ENCODE measurements at regions not wholly inside any gene's neighbourhood (a gene's known extent, or its start where the extent isn't known, plus 50 kb on each side); places are given as distances from the start of the nearest gene placed in this dataset.

DNA sequence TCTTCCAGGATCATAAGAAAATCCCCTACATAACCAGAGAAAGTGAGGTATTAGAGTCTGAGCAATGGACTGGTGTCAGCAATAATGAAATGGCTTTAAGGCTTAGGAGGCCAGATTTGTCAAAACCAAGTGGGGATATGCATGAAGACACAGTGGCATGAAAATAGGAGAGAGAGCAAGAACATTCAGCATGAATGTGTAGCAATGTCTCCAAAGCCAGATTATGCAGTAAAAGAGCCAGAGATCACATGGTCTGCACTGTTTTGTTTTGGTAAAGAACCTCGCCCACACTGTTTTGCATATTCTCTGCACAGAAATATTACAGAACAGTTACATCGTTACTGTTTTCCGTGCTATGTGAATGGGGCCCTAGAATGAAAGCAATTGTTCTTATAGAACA, 589.4 kb downstream of the PLPP3 start (continued):
- TF ChIP-seq, protein P1, sequence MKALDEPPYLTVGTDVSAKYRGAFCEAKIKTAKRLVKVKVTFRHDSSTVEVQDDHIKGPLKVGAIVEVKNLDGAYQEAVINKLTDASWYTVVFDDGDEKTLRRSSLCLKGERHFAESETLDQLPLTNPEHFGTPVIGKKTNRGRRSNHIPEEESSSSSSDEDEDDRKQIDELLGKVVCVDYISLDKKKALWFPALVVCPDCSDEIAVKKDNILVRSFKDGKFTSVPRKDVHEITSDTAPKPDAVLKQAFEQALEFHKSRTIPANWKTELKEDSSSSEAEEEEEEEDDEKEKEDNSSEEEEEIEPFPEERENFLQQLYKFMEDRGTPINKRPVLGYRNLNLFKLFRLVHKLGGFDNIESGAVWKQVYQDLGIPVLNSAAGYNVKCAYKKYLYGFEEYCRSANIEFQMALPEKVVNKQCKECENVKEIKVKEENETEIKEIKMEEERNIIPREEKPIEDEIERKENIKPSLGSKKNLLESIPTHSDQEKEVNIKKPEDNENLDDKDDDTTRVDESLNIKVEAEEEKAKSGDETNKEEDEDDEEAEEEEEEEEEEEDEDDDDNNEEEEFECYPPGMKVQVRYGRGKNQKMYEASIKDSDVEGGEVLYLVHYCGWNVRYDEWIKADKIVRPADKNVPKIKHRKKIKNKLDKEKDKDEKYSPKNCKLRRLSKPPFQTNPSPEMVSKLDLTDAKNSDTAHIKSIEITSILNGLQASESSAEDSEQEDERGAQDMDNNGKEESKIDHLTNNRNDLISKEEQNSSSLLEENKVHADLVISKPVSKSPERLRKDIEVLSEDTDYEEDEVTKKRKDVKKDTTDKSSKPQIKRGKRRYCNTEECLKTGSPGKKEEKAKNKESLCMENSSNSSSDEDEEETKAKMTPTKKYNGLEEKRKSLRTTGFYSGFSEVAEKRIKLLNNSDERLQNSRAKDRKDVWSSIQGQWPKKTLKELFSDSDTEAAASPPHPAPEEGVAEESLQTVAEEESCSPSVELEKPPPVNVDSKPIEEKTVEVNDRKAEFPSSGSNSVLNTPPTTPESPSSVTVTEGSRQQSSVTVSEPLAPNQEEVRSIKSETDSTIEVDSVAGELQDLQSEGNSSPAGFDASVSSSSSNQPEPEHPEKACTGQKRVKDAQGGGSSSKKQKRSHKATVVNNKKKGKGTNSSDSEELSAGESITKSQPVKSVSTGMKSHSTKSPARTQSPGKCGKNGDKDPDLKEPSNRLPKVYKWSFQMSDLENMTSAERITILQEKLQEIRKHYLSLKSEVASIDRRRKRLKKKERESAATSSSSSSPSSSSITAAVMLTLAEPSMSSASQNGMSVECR (CRISPR knock-in tag; IDR thresholded peaks at IDR 0.05; ENCODE audit: borderline replicate concordance), result no peak
- no peak for TF ChIP-seq TEAD1 (CRISPR knock-in tag; IDR thresholded peaks at IDR 0.05)

DNA sequence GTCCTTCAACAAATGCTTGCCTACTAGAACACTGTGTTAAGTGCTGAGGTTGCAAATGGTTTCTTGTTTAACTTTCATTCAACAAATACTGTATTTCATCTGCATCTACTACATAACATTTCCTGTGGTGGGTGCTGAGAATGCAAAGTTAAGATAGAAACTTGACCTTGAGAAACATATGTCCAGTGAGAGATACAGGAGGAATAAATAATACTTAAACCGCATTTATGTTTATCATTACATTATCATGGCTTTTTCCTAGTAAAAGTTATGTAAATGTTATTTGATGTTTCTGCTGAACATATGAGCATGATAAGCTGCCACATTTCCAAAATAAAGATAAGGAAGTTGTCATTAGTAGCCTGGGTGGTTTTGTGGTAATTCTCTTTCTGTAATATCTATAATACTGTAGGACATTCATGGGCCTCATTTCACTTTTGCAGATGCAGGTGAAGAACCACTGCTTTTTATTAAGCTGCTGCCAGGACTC, 590.4 kb downstream of the PLPP3 start:
- CTCF ChIA-PET, result no interaction called here
- no peak overlapping the region for H3K27ac Mint-ChIP-seq

More for the DNA sequence above, 590.4 kb downstream of the PLPP3 start:
- POLR2A ChIA-PET, result no interaction called here
- ATAC-seq (no peak), DNase-seq (ENCODE audit: low spot score) (no peak)
- Mint-ChIP-seq H3K9me3 (no peaks in the 10 kb centered on the region), H3K36me3 (no peaks in the 10 kb centered on the region), H3K4me3 (no peak overlapping the region), H3K27me3 (ENCODE audit: low read depth) (peaks cover 23% of the 10 kb centered on the region), H3K4me1 (peaks cover 7% of the 10 kb centered on the region)
- TF ChIP-seq TCF7 (CRISPR knock-in tag; IDR thresholded peaks at IDR 0.05; ENCODE audit: low read depth) (no peak), CREM (CRISPR knock-in tag; IDR thresholded peaks at IDR 0.05) (no peak), ZNF671 (CRISPR knock-in tag; IDR thresholded peaks at IDR 0.05) (no peak), ZNF121 (CRISPR knock-in tag; IDR thresholded peaks at IDR 0.05) (no peak), SMAD3 (CRISPR knock-in tag; IDR thresholded peaks at IDR 0.05; ENCODE audit: borderline replicate concordance) (no peak), ELF4 (CRISPR knock-in tag; IDR thresholded peaks at IDR 0.05; ENCODE audit: low read depth) (no peak), RELA (CRISPR knock-in tag; IDR thresholded peaks at IDR 0.05; ENCODE audit: borderline replicate concordance) (no peak), ZNF232 (CRISPR knock-in tag; IDR thresholded peaks at IDR 0.05) (no peak), KAT7 (CRISPR knock-in tag; IDR thresholded peaks at IDR 0.05; ENCODE audit: borderline replicate concordance) (no peak), HMGA2 (CRISPR knock-in tag; IDR thresholded peaks at IDR 0.05) (no peak)
- TF ChIP-seq, protein P2, sequence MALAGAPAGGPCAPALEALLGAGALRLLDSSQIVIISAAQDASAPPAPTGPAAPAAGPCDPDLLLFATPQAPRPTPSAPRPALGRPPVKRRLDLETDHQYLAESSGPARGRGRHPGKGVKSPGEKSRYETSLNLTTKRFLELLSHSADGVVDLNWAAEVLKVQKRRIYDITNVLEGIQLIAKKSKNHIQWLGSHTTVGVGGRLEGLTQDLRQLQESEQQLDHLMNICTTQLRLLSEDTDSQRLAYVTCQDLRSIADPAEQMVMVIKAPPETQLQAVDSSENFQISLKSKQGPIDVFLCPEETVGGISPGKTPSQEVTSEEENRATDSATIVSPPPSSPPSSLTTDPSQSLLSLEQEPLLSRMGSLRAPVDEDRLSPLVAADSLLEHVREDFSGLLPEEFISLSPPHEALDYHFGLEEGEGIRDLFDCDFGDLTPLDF (CRISPR knock-in tag; IDR thresholded peaks at IDR 0.05), result no peak
- TF ChIP-seq, protein P3, sequence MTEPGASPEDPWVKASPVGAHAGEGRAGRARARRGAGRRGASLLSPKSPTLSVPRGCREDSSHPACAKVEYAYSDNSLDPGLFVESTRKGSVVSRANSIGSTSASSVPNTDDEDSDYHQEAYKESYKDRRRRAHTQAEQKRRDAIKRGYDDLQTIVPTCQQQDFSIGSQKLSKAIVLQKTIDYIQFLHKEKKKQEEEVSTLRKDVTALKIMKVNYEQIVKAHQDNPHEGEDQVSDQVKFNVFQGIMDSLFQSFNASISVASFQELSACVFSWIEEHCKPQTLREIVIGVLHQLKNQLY (CRISPR knock-in tag; IDR thresholded peaks at IDR 0.05), result no peak
- TF ChIP-seq, protein P4, sequence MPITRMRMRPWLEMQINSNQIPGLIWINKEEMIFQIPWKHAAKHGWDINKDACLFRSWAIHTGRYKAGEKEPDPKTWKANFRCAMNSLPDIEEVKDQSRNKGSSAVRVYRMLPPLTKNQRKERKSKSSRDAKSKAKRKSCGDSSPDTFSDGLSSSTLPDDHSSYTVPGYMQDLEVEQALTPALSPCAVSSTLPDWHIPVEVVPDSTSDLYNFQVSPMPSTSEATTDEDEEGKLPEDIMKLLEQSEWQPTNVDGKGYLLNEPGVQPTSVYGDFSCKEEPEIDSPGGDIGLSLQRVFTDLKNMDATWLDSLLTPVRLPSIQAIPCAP (CRISPR knock-in tag; IDR thresholded peaks at IDR 0.05), result no peak
- TF ChIP-seq, protein P5, sequence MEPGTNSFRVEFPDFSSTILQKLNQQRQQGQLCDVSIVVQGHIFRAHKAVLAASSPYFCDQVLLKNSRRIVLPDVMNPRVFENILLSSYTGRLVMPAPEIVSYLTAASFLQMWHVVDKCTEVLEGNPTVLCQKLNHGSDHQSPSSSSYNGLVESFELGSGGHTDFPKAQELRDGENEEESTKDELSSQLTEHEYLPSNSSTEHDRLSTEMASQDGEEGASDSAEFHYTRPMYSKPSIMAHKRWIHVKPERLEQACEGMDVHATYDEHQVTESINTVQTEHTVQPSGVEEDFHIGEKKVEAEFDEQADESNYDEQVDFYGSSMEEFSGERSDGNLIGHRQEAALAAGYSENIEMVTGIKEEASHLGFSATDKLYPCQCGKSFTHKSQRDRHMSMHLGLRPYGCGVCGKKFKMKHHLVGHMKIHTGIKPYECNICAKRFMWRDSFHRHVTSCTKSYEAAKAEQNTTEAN (CRISPR knock-in tag; IDR thresholded peaks at IDR 0.05), result no peak
- TF ChIP-seq, protein P6, sequence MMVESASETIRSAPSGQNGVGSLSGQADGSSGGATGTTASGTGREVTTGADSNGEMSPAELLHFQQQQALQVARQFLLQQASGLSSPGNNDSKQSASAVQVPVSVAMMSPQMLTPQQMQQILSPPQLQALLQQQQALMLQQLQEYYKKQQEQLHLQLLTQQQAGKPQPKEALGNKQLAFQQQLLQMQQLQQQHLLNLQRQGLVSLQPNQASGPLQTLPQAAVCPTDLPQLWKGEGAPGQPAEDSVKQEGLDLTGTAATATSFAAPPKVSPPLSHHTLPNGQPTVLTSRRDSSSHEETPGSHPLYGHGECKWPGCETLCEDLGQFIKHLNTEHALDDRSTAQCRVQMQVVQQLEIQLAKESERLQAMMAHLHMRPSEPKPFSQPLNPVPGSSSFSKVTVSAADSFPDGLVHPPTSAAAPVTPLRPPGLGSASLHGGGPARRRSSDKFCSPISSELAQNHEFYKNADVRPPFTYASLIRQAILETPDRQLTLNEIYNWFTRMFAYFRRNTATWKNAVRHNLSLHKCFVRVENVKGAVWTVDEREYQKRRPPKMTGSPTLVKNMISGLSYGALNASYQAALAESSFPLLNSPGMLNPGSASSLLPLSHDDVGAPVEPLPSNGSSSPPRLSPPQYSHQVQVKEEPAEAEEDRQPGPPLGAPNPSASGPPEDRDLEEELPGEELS (CRISPR knock-in tag; IDR thresholded peaks at IDR 0.05), result no peak
